Loucy (cell line): ENCODE measurements at regions not wholly inside any gene's neighbourhood (a gene's known extent, or its start where the extent isn't known, plus 50 kb on each side); places are given as distances from the start of the nearest gene placed in this dataset.

Source experiments
- H2AFZ ChIP-seq: fragments of 200-600 bp; sonication (generic); 2 replicates; pipeline ENCODE4 v1.6.0; 2016; ENCODE audit warnings: antibody characterized with exemption, mild to moderate bottlenecking, low read length, moderate library complexity
- H3F3A ChIP-seq: fragments of 200-600 bp; 2 replicates; pipeline ENCODE4 v1.6.0; 2016; ENCODE audit warnings: antibody characterized with exemption, low read depth, mild to moderate bottlenecking
- H3K27me3 ChIP-seq: fragments of 200-600 bp; sonication (generic); 2 replicates; pipeline ENCODE4 v1.6.1; 2014; ENCODE audit warnings: low read length, mild to moderate bottlenecking; ENCODE audit not compliant: insufficient read depth, poor library complexity, severe bottlenecking
- H3K36me3 ChIP-seq: fragments of 200-600 bp; sonication (generic); 2 replicates; pipeline ENCODE4 v1.6.1; 2016; ENCODE audit warnings: low read length; ENCODE audit not compliant: insufficient read depth
- H3K4me1 ChIP-seq: fragments of 200-600 bp; sonication (generic); 2 replicates; pipeline ENCODE4 v1.5.1; 2014; ENCODE audit warnings: low read length, mild to moderate bottlenecking; ENCODE audit not compliant: insufficient read depth, poor library complexity, severe bottlenecking
- H3K4me2 ChIP-seq: fragments of 200-600 bp; sonication (generic); 2 replicates; pipeline ENCODE4 v1.6.0; 2014; ENCODE audit warnings: antibody characterized with exemption, low read length, low read depth, mild to moderate bottlenecking; ENCODE audit not compliant: poor library complexity, severe bottlenecking
- H3K4me3 ChIP-seq: fragments of 200-600 bp; sonication (generic); 2 replicates; pipeline ENCODE4 v1.5.1; 2014; ENCODE audit warnings: low read length, mild to moderate bottlenecking, mixed read lengths; ENCODE audit not compliant: poor library complexity, severe bottlenecking
- H3K79me2 ChIP-seq: fragments of 200-600 bp; sonication (generic); 2 replicates; pipeline ENCODE4 v1.6.1; 2014; ENCODE audit warnings: low read length; ENCODE audit not compliant: insufficient read depth
- H3K9ac ChIP-seq: fragments of 200-600 bp; sonication (generic); 2 replicates; pipeline ENCODE4 v1.6.0; 2014; ENCODE audit warnings: mild to moderate bottlenecking, low read depth, low read length, moderate library complexity; ENCODE audit not compliant: poor library complexity, severe bottlenecking
- H3K9me2 ChIP-seq: fragments of 200-600 bp; sonication (generic); replicated peaks from 2 replicates; pipeline ENCODE4 v1.6.1; 2016; ENCODE audit warnings: low read depth, low read length, mixed read lengths
- H3K9me3 ChIP-seq: fragments of 200-600 bp; sonication (generic); 2 replicates; pipeline ENCODE4 v1.6.1; 2014; ENCODE audit warnings: mild to moderate bottlenecking, antibody characterized with exemption, low read length, low read depth; ENCODE audit not compliant: insufficient read depth
- H4K20me1 ChIP-seq: fragments of 200-600 bp; sonication (generic); 2 replicates; pipeline ENCODE4 v1.6.0; 2014; ENCODE audit warnings: antibody characterized with exemption, low read length, mild to moderate bottlenecking; ENCODE audit not compliant: insufficient read depth, poor library complexity, severe bottlenecking
- CTCF ChIP-seq: fragments of 200-600 bp; sonication (generic); conservative IDR thresholded peaks from 2 replicates; pipeline ENCODE4 v1.5.1; 2014; ENCODE audit warnings: mild to moderate bottlenecking, antibody characterized with exemption, low read length
- EZH2phosphoT487 ChIP-seq: fragments of 200-600 bp; IDR thresholded peaks from 2 replicates; pipeline ENCODE4 v1.6.1; 2018; ENCODE audit warnings: antibody characterized with exemption, mild to moderate bottlenecking, moderate library complexity, borderline replicate concordance

- no peak overlapping the region for H3K9ac ChIP-seq
- H3K4me2 ChIP-seq, result no peak overlapping the region
- H3K4me1 ChIP-seq, result no peaks in the 10 kb centered on the region
- no peaks in the 10 kb centered on the region for H3K9me3 ChIP-seq
- H3K4me3 ChIP-seq, result no peak overlapping the region
- H3K36me3 ChIP-seq, result no peaks in the 10 kb centered on the region
- TF ChIP-seq EZH2phosphoT487, result no peak
- TF ChIP-seq CTCF, result no peak
- no peaks in the 10 kb centered on the region for H3F3A ChIP-seq
- H3K27me3 ChIP-seq, result no peaks in the 10 kb centered on the region
- H2AFZ ChIP-seq, result no peak overlapping the region
- H4K20me1 ChIP-seq, result no peaks in the 10 kb centered on the region
- no peaks in the 10 kb centered on the region for H3K9me2 ChIP-seq
- H3K79me2 ChIP-seq, result no peaks in the 10 kb centered on the region
Observed at GRCh38 chr15:96720251-96720650, 389.8 kb downstream of the NR2F2 start.

GRCh38 chr15:96720656-96721055, 390.2 kb downstream of the NR2F2 start:
- Histone ChIP-seq H3K9me2 (no peaks in the 10 kb centered on the region), H3K4me2 (no peak overlapping the region), H3K27me3 (no peaks in the 10 kb centered on the region), H3K36me3 (no peaks in the 10 kb centered on the region), H3K9me3 (no peaks in the 10 kb centered on the region), H4K20me1 (no peaks in the 10 kb centered on the region), H2AFZ (no peak overlapping the region), H3K4me3 (no peak overlapping the region), H3K9ac (no peak overlapping the region), H3K79me2 (no peaks in the 10 kb centered on the region), H3K4me1 (no peaks in the 10 kb centered on the region), H3F3A (no peaks in the 10 kb centered on the region)
- TF ChIP-seq EZH2phosphoT487 (no peak), CTCF (no peak)

DNA sequence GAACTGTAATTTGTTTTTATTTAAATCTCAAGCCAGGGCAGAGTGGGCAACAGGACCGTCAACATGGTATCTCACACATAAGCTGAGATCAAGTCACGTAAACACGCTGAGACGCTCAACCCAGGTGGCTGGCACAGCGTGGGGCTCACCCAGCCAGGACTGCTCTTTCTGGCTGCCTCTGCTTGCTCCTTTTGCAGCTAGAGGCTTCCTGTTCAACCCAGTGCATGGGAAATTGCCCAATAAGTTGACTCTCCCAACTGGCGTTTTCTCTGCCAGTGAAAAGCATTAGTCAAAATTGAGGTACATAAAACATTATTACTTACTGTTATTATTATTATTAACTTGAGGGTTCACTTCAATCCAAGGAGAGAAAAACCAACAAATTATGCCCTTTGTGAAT, 398.1 kb downstream of the NR2F2 start:
- Histone ChIP-seq H3K9ac (no peak overlapping the region), H3K27me3 (no peaks in the 10 kb centered on the region), H4K20me1 (no peaks in the 10 kb centered on the region), H3K4me1 (no peaks in the 10 kb centered on the region), H3K9me3 (no peaks in the 10 kb centered on the region), H3K4me2 (no peak overlapping the region), H3K36me3 (no peaks in the 10 kb centered on the region), H3F3A (no peaks in the 10 kb centered on the region), H3K4me3 (no peak overlapping the region), H3K79me2 (no peaks in the 10 kb centered on the region), H2AFZ (no peak overlapping the region), H3K9me2 (no peaks in the 10 kb centered on the region)
- no peak for TF ChIP-seq EZH2phosphoT487
- no peak for TF ChIP-seq CTCF
